ENCODE measurements at regions not wholly inside any gene's neighbourhood (a gene's known extent, or its start where the extent isn't known, plus 50 kb on each side); places are given as distances from the start of the nearest gene placed in this dataset.

- TF ChIP-seq CTCF (IDR thresholded peaks at IDR 0.05) = no peak
- no peak for TF ChIP-seq POLR2A (IDR thresholded peaks at IDR 0.05)
These were observed 86.1 kb downstream of the PTPRS start for GRCh38 chr19:5254543-5254942.

Measured in ovary (tissue), 3 donors.